HepG2 (cell line): ENCODE measurements at regions not wholly inside any gene's neighbourhood (a gene's known extent, or its start where the extent isn't known, plus 50 kb on each side); places are given as distances from the start of the nearest gene placed in this dataset.

Experiments
- ATAC-seq: fragments of 200-7000 bp; cut with Tn5 transposase; 3 replicates; pipeline ENCODE4 v1.9.1; 2020; ENCODE audit warnings: mild to moderate bottlenecking, moderate library complexity
- BruUV-seq: library from RNA; stranded (reverse); fragments of 400-500 nt; replicated peaks from 2 replicates; lab custom pipeline; 2021; lab: Mats Ljungman, UMichigan
- CTCF ChIA-PET: fragments of 300-600 bp; formaldehyde crosslinking; extraction: SDS; loops from one replicate; lab custom pipeline; 2021; ENCODE audit warnings: low total read pairs, inconsistent platforms, low intra/inter-chr PET ratio; lab: Yijun Ruan, JAX
- POLR2A ChIA-PET: fragments of 350-600 bp; sonication (Branson Sonifier 250); formaldehyde crosslinking; loops from one replicate; lab custom pipeline; 2020; ENCODE audit warnings: antibody characterized with exemption, inconsistent platforms; lab: Yijun Ruan, JAX
- DNase-seq: peaks from one replicate; pipeline ENCODE4 v3.0.0-alpha.2; 2015; ENCODE audit warnings: low spot score
- FAIRE-seq: peaks from 3 replicates; lab custom pipeline; 2011; peaks lifted over from hg19 to GRCh38; lab: Jason Lieb, UNC
- H2AFZ ChIP-seq: one replicate; pipeline ENCODE4 v1.6.1; 2011; ENCODE audit warnings: low read length, inconsistent platforms
- H3K27ac ChIP-seq: fragments of 300-600 bp; 3 replicates; pipeline ENCODE4 v1.8.0; 2011; ENCODE audit warnings: mixed run types, mild to moderate bottlenecking, mixed read lengths, low read length, inconsistent platforms; ENCODE audit not compliant: insufficient read depth; ENCODE audit errors: extremely low read length
- H3K27me3 ChIP-seq, 2 experiments: fragments of 200-600 bp in 1 of 2; 2 replicates in 1 of 2; 3 replicates in 1 of 2; pipeline versions ENCODE4 v1.6.0 to v1.8.0; 2011; ENCODE audit warnings: low read length in 2 of 2, mild to moderate bottlenecking in 2 of 2, moderate library complexity in 2 of 2, inconsistent platforms in 1 of 2; ENCODE audit not compliant: insufficient read depth in 2 of 2, control insufficient read depth in 1 of 2
- H3K36me3 ChIP-seq, 2 experiments: fragments of 200-600 bp in 1 of 2; replicated peaks in 1 of 2; 2 replicates in 1 of 2; 3 replicates in 1 of 2; pipeline versions ENCODE4 v1.5.1 to v1.8.0; 2011; ENCODE audit warnings: low read length in 2 of 2, inconsistent platforms in 1 of 2; ENCODE audit not compliant: insufficient read depth in 2 of 2, control insufficient read depth in 1 of 2
- H3K4me1 ChIP-seq: 2 replicates; pipeline ENCODE4 v1.5.1; 2012; ENCODE audit warnings: low read length, inconsistent platforms; ENCODE audit not compliant: insufficient read depth
- H3K4me2 ChIP-seq: 2 replicates; pipeline ENCODE4 v1.6.0; 2011; ENCODE audit warnings: low read depth, low read length, inconsistent platforms
- H3K4me3 ChIP-seq, 3 experiments: fragments of 200-600 bp in 1 of 3; sonication (generic), shearing (Covaris generic) in 1 of 3; replicated peaks in 1 of 3; 2 replicates each; pipeline ENCODE4 v1.5.1; 2011 to 2016; ENCODE audit warnings: low read length in 3 of 3, inconsistent platforms in 2 of 3, low read depth in 2 of 3, mild to moderate bottlenecking in 2 of 3, control low read depth in 1 of 3, mixed read lengths in 1 of 3; ENCODE audit not compliant: insufficient read depth in 1 of 3
- H3K79me2 ChIP-seq: one replicate; pipeline ENCODE4 v1.6.1; 2011; ENCODE audit warnings: low read length, inconsistent platforms; ENCODE audit not compliant: insufficient read depth
- H3K9ac ChIP-seq: 2 replicates; pipeline ENCODE4 v1.6.0; 2011; ENCODE audit warnings: mild to moderate bottlenecking, low read depth, low read length, inconsistent platforms; ENCODE audit not compliant: insufficient read depth
- H3K9me3 ChIP-seq: 2 replicates; pipeline ENCODE4 v1.5.1; 2012; ENCODE audit warnings: mild to moderate bottlenecking, low read length
- H4K20me1 ChIP-seq: 2 replicates; pipeline ENCODE4 v1.6.0; 2011; ENCODE audit warnings: inconsistent platforms, mild to moderate bottlenecking, low read length, moderate library complexity; ENCODE audit not compliant: insufficient read depth
- KDM5A ChIP-seq: fragments of 200-600 bp; sonication (generic); IDR thresholded peaks from 2 replicates; pipeline ENCODE4 v1.7.0; 2018; ENCODE audit warnings: antibody characterized with exemption, mild to moderate bottlenecking, low read length, borderline replicate concordance
- MBNL3 ChIP-seq: fragments of 250-450 bp; sonication (Bioruptor Pico); conservative IDR thresholded peaks from 2 replicates; pipeline ENCODE4 v1.8.0; 2022; ENCODE audit warnings: mild to moderate bottlenecking, inconsistent platforms
- NAIF1 ChIP-seq: sonication (generic); formaldehyde crosslinking; IDR thresholded peaks from 2 replicates; pipeline ENCODE4 v1.5.0; 2020; ENCODE audit warnings: mild to moderate bottlenecking, missing genetic modification reagents, borderline replicate concordance
- POLR2G ChIP-seq: fragments of 200-400 bp; formaldehyde crosslinking; IDR thresholded peaks from 2 replicates; pipeline ENCODE4 v1.6.1; 2018; ENCODE audit warnings: mild to moderate bottlenecking, low read depth, low read length, moderate library complexity
- ZKSCAN1 ChIP-seq: fragments of 150-350 bp; IDR thresholded peaks from 2 replicates; pipeline ENCODE4 v1.6.1; 2014; ENCODE audit warnings: low read length
- ZNF660 ChIP-seq: sonication (generic); formaldehyde crosslinking; IDR thresholded peaks from 2 replicates; pipeline ENCODE4 v1.5.1; 2020; ENCODE audit warnings: mild to moderate bottlenecking, low read depth, missing genetic modification reagents, borderline replicate concordance
- WGBS: methylation state at CpG from one replicate; pipeline ENCODE4 v1.1.6; 2017; ENCODE audit warnings: low lambda C conversion rate; 5-methylcytosine and 5-hydroxymethylcytosine counted together
- in situ Hi-C: cut with HindIII; loops from 2 replicates; pipeline ENCODE4 v1.10.0; 2017; ENCODE audit warnings: low pct_unique_long_range_greater_than_20kb; ENCODE audit not compliant: extremely low pct_ligation_motif_present
- intact Hi-C: fragments of 100-400 bp; cut with micrococcal nuclease; formaldehyde crosslinking; loops from one replicate; pipeline ENCODE4 v1.10.0; 2022; ENCODE audit not compliant: unreplicated experiment
- TF ChIP-seq, protein P1 (sequence below): sonication (generic); formaldehyde crosslinking; conservative IDR thresholded peaks from 2 replicates; pipeline ENCODE4 v1.8.0; 2022; ENCODE audit warnings: low read depth, missing genetic modification reagents
- TF ChIP-seq, protein P2 (sequence below): sonication (generic); formaldehyde crosslinking; IDR thresholded peaks from 2 replicates; pipeline ENCODE4 v1.9.0; 2021; ENCODE audit warnings: missing genetic modification reagents, borderline replicate concordance
- TF ChIP-seq, protein P3 (sequence below): sonication (generic); formaldehyde crosslinking; conservative IDR thresholded peaks from 2 replicates; pipeline ENCODE4 v1.4.0; 2020; ENCODE audit warnings: missing genetic modification reagents

GRCh38 chr10:78328592-78329404, 295.1 kb downstream of the RPS24 start:
- WGBS, result 28% methylated on average over 3 of the region's 10 CpGs
- no peak for DNase-seq
- CTCF ChIA-PET, result no interaction called here

More at GRCh38 chr10:78328592-78329404, 295.1 kb downstream of the RPS24 start:
- H3K27me3 ChIP-seq, result peaks cover 0 to 3% of the 10 kb centered on the region in 2 experiments; a peak in 2 of 5 replicates
- H3K36me3 ChIP-seq, result no peaks in the 10 kb centered on the region
- no peaks in the 10 kb centered on the region for H3K4me1 ChIP-seq
- peaks cover 21% of the 10 kb centered on the region for H3K9me3 ChIP-seq
- H3K79me2 ChIP-seq, result no peaks in the 10 kb centered on the region
- TF ChIP-seq, protein P1, sequence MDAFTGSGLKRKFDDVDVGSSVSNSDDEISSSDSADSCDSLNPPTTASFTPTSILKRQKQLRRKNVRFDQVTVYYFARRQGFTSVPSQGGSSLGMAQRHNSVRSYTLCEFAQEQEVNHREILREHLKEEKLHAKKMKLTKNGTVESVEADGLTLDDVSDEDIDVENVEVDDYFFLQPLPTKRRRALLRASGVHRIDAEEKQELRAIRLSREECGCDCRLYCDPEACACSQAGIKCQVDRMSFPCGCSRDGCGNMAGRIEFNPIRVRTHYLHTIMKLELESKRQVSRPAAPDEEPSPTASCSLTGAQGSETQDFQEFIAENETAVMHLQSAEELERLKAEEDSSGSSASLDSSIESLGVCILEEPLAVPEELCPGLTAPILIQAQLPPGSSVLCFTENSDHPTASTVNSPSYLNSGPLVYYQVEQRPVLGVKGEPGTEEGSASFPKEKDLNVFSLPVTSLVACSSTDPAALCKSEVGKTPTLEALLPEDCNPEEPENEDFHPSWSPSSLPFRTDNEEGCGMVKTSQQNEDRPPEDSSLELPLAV, result no peak
- TF ChIP-seq, protein P2, sequence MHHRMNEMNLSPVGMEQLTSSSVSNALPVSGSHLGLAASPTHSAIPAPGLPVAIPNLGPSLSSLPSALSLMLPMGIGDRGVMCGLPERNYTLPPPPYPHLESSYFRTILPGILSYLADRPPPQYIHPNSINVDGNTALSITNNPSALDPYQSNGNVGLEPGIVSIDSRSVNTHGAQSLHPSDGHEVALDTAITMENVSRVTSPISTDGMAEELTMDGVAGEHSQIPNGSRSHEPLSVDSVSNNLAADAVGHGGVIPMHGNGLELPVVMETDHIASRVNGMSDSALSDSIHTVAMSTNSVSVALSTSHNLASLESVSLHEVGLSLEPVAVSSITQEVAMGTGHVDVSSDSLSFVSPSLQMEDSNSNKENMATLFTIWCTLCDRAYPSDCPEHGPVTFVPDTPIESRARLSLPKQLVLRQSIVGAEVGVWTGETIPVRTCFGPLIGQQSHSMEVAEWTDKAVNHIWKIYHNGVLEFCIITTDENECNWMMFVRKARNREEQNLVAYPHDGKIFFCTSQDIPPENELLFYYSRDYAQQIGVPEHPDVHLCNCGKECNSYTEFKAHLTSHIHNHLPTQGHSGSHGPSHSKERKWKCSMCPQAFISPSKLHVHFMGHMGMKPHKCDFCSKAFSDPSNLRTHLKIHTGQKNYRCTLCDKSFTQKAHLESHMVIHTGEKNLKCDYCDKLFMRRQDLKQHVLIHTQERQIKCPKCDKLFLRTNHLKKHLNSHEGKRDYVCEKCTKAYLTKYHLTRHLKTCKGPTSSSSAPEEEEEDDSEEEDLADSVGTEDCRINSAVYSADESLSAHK (CRISPR knock-in tag), result no peak
- no peak for TF ChIP-seq ZKSCAN1
- TF ChIP-seq, protein P3, sequence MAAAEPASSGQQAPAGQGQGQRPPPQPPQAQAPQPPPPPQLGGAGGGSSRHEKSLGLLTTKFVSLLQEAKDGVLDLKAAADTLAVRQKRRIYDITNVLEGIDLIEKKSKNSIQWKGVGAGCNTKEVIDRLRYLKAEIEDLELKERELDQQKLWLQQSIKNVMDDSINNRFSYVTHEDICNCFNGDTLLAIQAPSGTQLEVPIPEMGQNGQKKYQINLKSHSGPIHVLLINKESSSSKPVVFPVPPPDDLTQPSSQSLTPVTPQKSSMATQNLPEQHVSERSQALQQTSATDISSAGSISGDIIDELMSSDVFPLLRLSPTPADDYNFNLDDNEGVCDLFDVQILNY (CRISPR knock-in tag), result no peak
- no peak for TF ChIP-seq POLR2G
- TF ChIP-seq NAIF1 (CRISPR knock-in tag), result no peak
- no peak for TF ChIP-seq KDM5A
- TF ChIP-seq ZNF660 (CRISPR knock-in tag), result no peak
- TF ChIP-seq MBNL3 (CRISPR knock-in tag), result no peak
- TF ChIP-seq, all 625 proteins: peak for 0
- no peak overlapping the region for H2AFZ ChIP-seq
- ATAC-seq, result no peak
- no peak overlapping the region for H3K27ac ChIP-seq
- FAIRE-seq, result no peak
- no peaks in the 10 kb centered on the region for H4K20me1 ChIP-seq
- intact Hi-C loops, result no loop called here
- POLR2A ChIA-PET, result no interaction called here
- H3K4me2 ChIP-seq, result no peak overlapping the region
- in situ Hi-C loops, result no loop called here
- no TSS peak for BruUV-seq
- no peak overlapping the region for H3K4me3 ChIP-seq
- no peak overlapping the region for H3K9ac ChIP-seq
